Skeletal muscle satellite cell (primary cell): ENCODE measurements at regions not wholly inside any gene's neighbourhood (a gene's known extent, or its start where the extent isn't known, plus 50 kb on each side); places are given as distances from the start of the nearest gene placed in this dataset.
"Not testable (repeated sequence)": the region's sequence is repeated elsewhere in the genome, so short reads cannot be mapped to it uniquely, and the experiment has no call there.

Source experiments
- H3K27me3 ChIP-seq: 2 replicates; pipeline ENCODE4 v1.7.0; 2013; ENCODE audit warnings: low read length; ENCODE audit not compliant: control insufficient read depth, insufficient read depth
- H3K36me3 ChIP-seq: 2 replicates; pipeline ENCODE4 v1.7.0; 2013; ENCODE audit warnings: mild to moderate bottlenecking, control low read depth, low read length; ENCODE audit not compliant: insufficient read depth
- H3K4me1 ChIP-seq: 2 replicates; pipeline ENCODE4 v1.7.0; 2013; ENCODE audit warnings: low read length; ENCODE audit not compliant: control insufficient read depth, insufficient read depth
- H3K4me2 ChIP-seq: 2 replicates; pipeline ENCODE4 v1.7.0; 2013; ENCODE audit warnings: mild to moderate bottlenecking, low read length
- H3K4me3 ChIP-seq: 2 replicates; pipeline ENCODE4 v1.7.0; 2013; ENCODE audit warnings: low read length
- H3K9ac ChIP-seq: 2 replicates; pipeline ENCODE4 v1.7.0; 2013; ENCODE audit warnings: mild to moderate bottlenecking, low read depth, low read length, moderate library complexity
- H3K9me3 ChIP-seq: replicated peaks from 2 replicates; pipeline ENCODE4 v1.7.0; 2013; ENCODE audit warnings: mild to moderate bottlenecking, control low read depth, low read length

- Histone ChIP-seq H3K36me3 (no peaks in the 10 kb centered on the region), H3K4me2 (no peak overlapping the region), H3K9ac (no peak overlapping the region), H3K4me1 (peaks cover 20% of the 10 kb centered on the region), H3K27me3 (no peaks in the 10 kb centered on the region), H3K4me3 (no peak overlapping the region), H3K9me3 (no peaks in the 10 kb centered on the region)
Measured at GRCh38 chr4:103499094-103499493, 220.7 kb downstream of the TACR3 start.

GRCh38 chr4:103498161-103499070 is 221.4 kb downstream of the TACR3 start:
- Histone ChIP-seq H3K36me3 (no peaks in the 10 kb centered on the region), H3K27me3 (no peaks in the 10 kb centered on the region), H3K9me3 (no peaks in the 10 kb centered on the region), H3K4me1 (peaks cover 20% of the 10 kb centered on the region), H3K9ac (no peak overlapping the region), H3K4me2 (peak overlapping the region; percentile 49), H3K4me3 (no peak overlapping the region)

GRCh38 chr4:103497692-103498091 is 222.1 kb downstream of the TACR3 start:
- no peaks in the 10 kb centered on the region for H3K36me3 ChIP-seq
- no peaks in the 10 kb centered on the region for H3K27me3 ChIP-seq
- peaks cover 20% of the 10 kb centered on the region for H3K4me1 ChIP-seq
- no peaks in the 10 kb centered on the region for H3K9me3 ChIP-seq
- H3K9ac ChIP-seq: no peak overlapping the region
- no peak overlapping the region for H3K4me3 ChIP-seq
- H3K4me2 ChIP-seq: peak overlapping the region; percentile 49

GRCh38 chr4:103496800-103497199 is 223.0 kb downstream of the TACR3 start:
- Histone ChIP-seq H3K36me3 (no peaks in the 10 kb centered on the region), H3K4me3 (no peak overlapping the region), H3K4me1 (peaks cover 20% of the 10 kb centered on the region), H3K9ac (no peak overlapping the region), H3K9me3 (no peaks in the 10 kb centered on the region), H3K4me2 (no peak overlapping the region), H3K27me3 (no peaks in the 10 kb centered on the region)

GRCh38 chr4:103493450-103494159 is 226.2 kb downstream of the TACR3 start:
- no peaks in the 10 kb centered on the region for H3K36me3 ChIP-seq
- H3K9ac ChIP-seq: no peak overlapping the region
- H3K4me2 ChIP-seq: no peak overlapping the region
- no peaks in the 10 kb centered on the region for H3K9me3 ChIP-seq
- H3K27me3 ChIP-seq: no peaks in the 10 kb centered on the region
- peaks cover 15% of the 10 kb centered on the region for H3K4me1 ChIP-seq
- no peak overlapping the region for H3K4me3 ChIP-seq

- H3K27me3 ChIP-seq, H3K4me3 ChIP-seq, H3K9ac ChIP-seq, H3K4me1 ChIP-seq, H3K9me3 ChIP-seq, H3K4me2 ChIP-seq, H3K36me3 ChIP-seq: not testable (repeated sequence)
Measured at GRCh38 chr4:103485296-103485695, 234.5 kb downstream of the TACR3 start.

- Histone ChIP-seq H3K4me3 (no peak overlapping the region), H3K36me3 (no peaks in the 10 kb centered on the region), H3K4me2 (no peak overlapping the region), H3K9ac (no peak overlapping the region), H3K9me3 (no peaks in the 10 kb centered on the region), H3K27me3 (no peaks in the 10 kb centered on the region), H3K4me1 (peaks cover 3% of the 10 kb centered on the region)
Measured at GRCh38 chr4:103484521-103484920, 235.3 kb downstream of the TACR3 start.

GRCh38 chr4:103482893-103483292 is 236.9 kb downstream of the TACR3 start:
- H3K27me3 ChIP-seq: no peaks in the 10 kb centered on the region
- peaks cover 3% of the 10 kb centered on the region for H3K4me1 ChIP-seq
- H3K9me3 ChIP-seq: no peaks in the 10 kb centered on the region
- H3K36me3 ChIP-seq: no peaks in the 10 kb centered on the region
- H3K4me3 ChIP-seq: no peak overlapping the region
- no peak overlapping the region for H3K9ac ChIP-seq
- no peak overlapping the region for H3K4me2 ChIP-seq

GRCh38 chr4:103482471-103482870 is 237.3 kb downstream of the TACR3 start:
- Histone ChIP-seq H3K4me1 (peaks cover 3% of the 10 kb centered on the region), H3K9me3 (no peaks in the 10 kb centered on the region), H3K4me3 (no peak overlapping the region), H3K36me3 (no peaks in the 10 kb centered on the region), H3K27me3 (no peaks in the 10 kb centered on the region), H3K4me2 (no peak overlapping the region), H3K9ac (no peak overlapping the region)

GRCh38 chr4:103478734-103479133 is 241.1 kb downstream of the TACR3 start:
- Histone ChIP-seq H3K4me2 (no peak overlapping the region), H3K4me3 (no peak overlapping the region), H3K4me1 (peaks cover 3% of the 10 kb centered on the region), H3K9ac (no peak overlapping the region), H3K9me3 (no peaks in the 10 kb centered on the region), H3K27me3 (no peaks in the 10 kb centered on the region), H3K36me3 (no peaks in the 10 kb centered on the region)

GRCh38 chr4:103478210-103478609 is 241.6 kb downstream of the TACR3 start:
- Histone ChIP-seq H3K27me3 (no peaks in the 10 kb centered on the region), H3K36me3 (no peaks in the 10 kb centered on the region), H3K9me3 (no peaks in the 10 kb centered on the region), H3K4me3 (no peak overlapping the region), H3K4me2 (no peak overlapping the region), H3K4me1 (peaks cover 3% of the 10 kb centered on the region), H3K9ac (no peak overlapping the region)
